ENCODE measurements at regions not wholly inside any gene's neighbourhood (a gene's known extent, or its start where the extent isn't known, plus 50 kb on each side); places are given as distances from the start of the nearest gene placed in this dataset.

DNA sequence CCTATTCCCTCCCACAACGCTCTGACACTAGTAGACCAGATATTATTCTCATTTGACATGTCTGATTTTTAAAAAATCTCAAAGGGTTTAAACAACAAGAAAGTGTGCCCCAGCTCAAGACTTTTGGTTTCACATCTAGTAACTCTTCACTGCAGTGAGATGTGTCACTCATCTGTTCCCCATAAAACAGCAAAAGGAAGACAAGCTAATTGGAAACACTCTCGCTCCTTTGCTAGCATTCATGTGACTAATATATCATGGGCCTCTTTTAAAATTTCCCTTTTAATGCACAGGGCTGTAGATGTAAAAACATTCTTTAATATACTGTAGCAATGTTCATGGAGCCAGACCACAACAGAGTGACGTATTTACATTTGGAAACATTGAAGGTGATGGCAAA, 372.6 kb downstream of the ZNF608 start:
- no peaks in the 10 kb centered on the region for H3K27me3 ChIP-seq (ENCODE audit: insufficient read depth, low read length)
- DNase-seq (ENCODE audit: insufficient read length, low spot score, missing footprints), result no peak
- TF ChIP-seq, protein P1, sequence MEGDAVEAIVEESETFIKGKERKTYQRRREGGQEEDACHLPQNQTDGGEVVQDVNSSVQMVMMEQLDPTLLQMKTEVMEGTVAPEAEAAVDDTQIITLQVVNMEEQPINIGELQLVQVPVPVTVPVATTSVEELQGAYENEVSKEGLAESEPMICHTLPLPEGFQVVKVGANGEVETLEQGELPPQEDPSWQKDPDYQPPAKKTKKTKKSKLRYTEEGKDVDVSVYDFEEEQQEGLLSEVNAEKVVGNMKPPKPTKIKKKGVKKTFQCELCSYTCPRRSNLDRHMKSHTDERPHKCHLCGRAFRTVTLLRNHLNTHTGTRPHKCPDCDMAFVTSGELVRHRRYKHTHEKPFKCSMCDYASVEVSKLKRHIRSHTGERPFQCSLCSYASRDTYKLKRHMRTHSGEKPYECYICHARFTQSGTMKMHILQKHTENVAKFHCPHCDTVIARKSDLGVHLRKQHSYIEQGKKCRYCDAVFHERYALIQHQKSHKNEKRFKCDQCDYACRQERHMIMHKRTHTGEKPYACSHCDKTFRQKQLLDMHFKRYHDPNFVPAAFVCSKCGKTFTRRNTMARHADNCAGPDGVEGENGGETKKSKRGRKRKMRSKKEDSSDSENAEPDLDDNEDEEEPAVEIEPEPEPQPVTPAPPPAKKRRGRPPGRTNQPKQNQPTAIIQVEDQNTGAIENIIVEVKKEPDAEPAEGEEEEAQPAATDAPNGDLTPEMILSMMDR (IDR thresholded peaks at IDR 0.05; ENCODE audit: extremely low read depth, low read depth, low read length), result no peak
- H4K20me1 ChIP-seq (ENCODE audit: insufficient read depth, low read length), result no peaks in the 10 kb centered on the region
- H3K27ac ChIP-seq (ENCODE audit: low read depth, low read length), result no peak overlapping the region
- no peaks in the 10 kb centered on the region for H3K4me1 ChIP-seq (ENCODE audit: insufficient read depth, low read length)
- H3K9me3 ChIP-seq (ENCODE audit: low read depth, low read length), result no peaks in the 10 kb centered on the region
- H3K4me2 ChIP-seq (ENCODE audit: insufficient read depth, low read length), result no peak overlapping the region
- H2AFZ ChIP-seq (ENCODE audit: low read length), result no peak overlapping the region
- H3K79me2 ChIP-seq (ENCODE audit: insufficient read depth, low read length), result no peaks in the 10 kb centered on the region
- H3K36me3 ChIP-seq (ENCODE audit: insufficient read depth, low read length), result no peaks in the 10 kb centered on the region
- no peak overlapping the region for H3K4me3 ChIP-seq (ENCODE audit: insufficient read depth, low read length)

DNA sequence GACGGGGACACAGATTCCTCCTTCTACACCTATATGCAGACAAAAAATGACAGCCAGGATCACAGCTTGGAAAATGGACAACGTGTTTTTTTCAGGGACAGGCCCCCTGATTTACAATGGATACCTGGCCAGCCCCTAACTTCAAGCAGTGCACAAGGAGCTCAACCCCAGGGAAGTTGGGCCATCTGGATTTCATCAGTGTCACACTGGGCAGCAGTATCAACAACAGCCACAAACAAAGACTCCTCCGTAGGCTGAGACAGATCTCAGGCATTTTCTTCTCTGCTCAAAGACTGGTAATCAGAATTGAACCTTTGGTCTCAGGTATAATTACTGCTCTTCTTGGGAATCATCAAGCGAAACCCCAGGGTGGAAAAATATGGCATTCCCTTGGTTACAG, 374.0 kb downstream of the ZNF608 start:
- H3K4me1 ChIP-seq (ENCODE audit: insufficient read depth, low read length), result no peaks in the 10 kb centered on the region
- no peaks in the 10 kb centered on the region for H3K27me3 ChIP-seq (ENCODE audit: insufficient read depth, low read length)
- no peaks in the 10 kb centered on the region for H4K20me1 ChIP-seq (ENCODE audit: insufficient read depth, low read length)
- no peak overlapping the region for H2AFZ ChIP-seq (ENCODE audit: low read length)
- H3K4me2 ChIP-seq (ENCODE audit: insufficient read depth, low read length), result no peak overlapping the region
- DNase-seq (ENCODE audit: insufficient read length, low spot score, missing footprints), result no peak
- TF ChIP-seq, protein P1 (IDR thresholded peaks at IDR 0.05; ENCODE audit: extremely low read depth, low read depth, low read length), result no peak
- H3K79me2 ChIP-seq (ENCODE audit: insufficient read depth, low read length), result no peaks in the 10 kb centered on the region
- no peak overlapping the region for H3K4me3 ChIP-seq (ENCODE audit: insufficient read depth, low read length)
- no peaks in the 10 kb centered on the region for H3K36me3 ChIP-seq (ENCODE audit: insufficient read depth, low read length)
- no peak overlapping the region for H3K27ac ChIP-seq (ENCODE audit: low read depth, low read length)
- no peaks in the 10 kb centered on the region for H3K9me3 ChIP-seq (ENCODE audit: low read depth, low read length)

DNA sequence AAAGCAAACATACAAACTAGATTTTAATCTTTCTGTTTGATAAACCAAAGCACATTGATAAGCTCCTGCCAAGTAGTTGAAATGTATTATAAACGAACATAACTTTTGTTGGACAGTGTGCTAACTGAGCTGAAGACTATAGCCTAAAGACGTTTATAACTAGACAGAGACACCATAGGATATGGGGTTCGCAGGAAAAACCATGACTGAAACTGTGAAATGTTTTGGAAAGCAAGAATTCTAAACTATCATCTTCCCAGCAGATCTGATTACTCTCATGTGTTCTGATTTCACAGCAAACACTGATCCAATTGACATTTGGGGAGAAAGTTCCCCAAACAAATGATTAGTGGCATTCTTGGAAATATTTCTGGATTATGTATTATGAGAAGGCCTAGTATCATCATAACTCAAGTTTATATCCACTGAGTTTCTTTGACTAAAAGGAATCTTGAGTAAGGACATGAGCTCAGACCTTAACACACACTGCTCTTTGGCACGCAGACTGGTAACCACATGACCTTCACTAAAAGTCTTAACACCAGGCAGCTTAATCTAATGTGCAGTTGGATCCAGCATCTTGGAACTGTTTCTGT, 375.2 kb downstream of the ZNF608 start:
- H3K4me3 ChIP-seq (ENCODE audit: insufficient read depth, low read length), result no peak overlapping the region
- no peaks in the 10 kb centered on the region for H3K36me3 ChIP-seq (ENCODE audit: insufficient read depth, low read length)
- H3K27me3 ChIP-seq (ENCODE audit: insufficient read depth, low read length), result no peaks in the 10 kb centered on the region
- H3K4me1 ChIP-seq (ENCODE audit: insufficient read depth, low read length), result no peaks in the 10 kb centered on the region
- H3K27ac ChIP-seq (ENCODE audit: low read depth, low read length), result no peak overlapping the region
- H4K20me1 ChIP-seq (ENCODE audit: insufficient read depth, low read length), result no peaks in the 10 kb centered on the region
- TF ChIP-seq, protein P1 (IDR thresholded peaks at IDR 0.05; ENCODE audit: extremely low read depth, low read depth, low read length), result no peak
- H3K9me3 ChIP-seq (ENCODE audit: low read depth, low read length), result no peaks in the 10 kb centered on the region
- H3K4me2 ChIP-seq (ENCODE audit: insufficient read depth, low read length), result no peak overlapping the region
- DNase-seq (ENCODE audit: insufficient read length, low spot score, missing footprints), result no peak
- no peak overlapping the region for H2AFZ ChIP-seq (ENCODE audit: low read length)
- H3K79me2 ChIP-seq (ENCODE audit: insufficient read depth, low read length), result no peaks in the 10 kb centered on the region

- H3K36me3 ChIP-seq (ENCODE audit: insufficient read depth, low read length), result no peaks in the 10 kb centered on the region
- no peak overlapping the region for H3K27ac ChIP-seq (ENCODE audit: low read depth, low read length)
- H3K4me1 ChIP-seq (ENCODE audit: insufficient read depth, low read length), result no peaks in the 10 kb centered on the region
- no peaks in the 10 kb centered on the region for H3K27me3 ChIP-seq (ENCODE audit: insufficient read depth, low read length)
- H3K4me3 ChIP-seq (ENCODE audit: insufficient read depth, low read length), result no peak overlapping the region
- no peak for DNase-seq (ENCODE audit: insufficient read length, low spot score, missing footprints)
- H3K4me2 ChIP-seq (ENCODE audit: insufficient read depth, low read length), result no peak overlapping the region
- H4K20me1 ChIP-seq (ENCODE audit: insufficient read depth, low read length), result no peaks in the 10 kb centered on the region
- no peaks in the 10 kb centered on the region for H3K79me2 ChIP-seq (ENCODE audit: insufficient read depth, low read length)
- H3K9me3 ChIP-seq (ENCODE audit: low read depth, low read length), result no peaks in the 10 kb centered on the region
- TF ChIP-seq, protein P1 (IDR thresholded peaks at IDR 0.05; ENCODE audit: extremely low read depth, low read depth, low read length), result no peak
- no peak overlapping the region for H2AFZ ChIP-seq (ENCODE audit: low read length)
Measured at GRCh38 chr5:124370601-124371000, 375.8 kb downstream of the ZNF608 start.
